Natural killer cell (primary cell): ENCODE measurements at regions not wholly inside any gene's neighbourhood (a gene's known extent, or its start where the extent isn't known, plus 50 kb on each side); places are given as distances from the start of the nearest gene placed in this dataset.

ENCODE experiments used
- ATAC-seq, 3 donors: fragments of 150-1000 bp in 2 of 3; fragments of 200-7000 bp in 1 of 3; cut with Tn5 transposase; 1 replicate in 1 of 3; 2 replicates in 2 of 3; pipeline ENCODE4 v1.10.0; 2021; ENCODE audit warnings: mild to moderate bottlenecking in 2 of 3, moderate library complexity in 2 of 3
- DNase-seq, 2 donors: peaks; one replicate each; pipeline versions ENCODE4 v3.0.0 to v3.0.0-alpha.2; 2013 to 2021; ENCODE audit warnings: mixed read lengths in 1 of 2
- H3K27ac ChIP-seq: one replicate; pipeline ENCODE4 v1.5.1; 2013; ENCODE audit warnings: mild to moderate bottlenecking, low read length
- H3K27me3 ChIP-seq: one replicate; pipeline ENCODE4 v1.6.1; 2013; ENCODE audit warnings: low read length; ENCODE audit not compliant: control insufficient read depth, insufficient read depth
- H3K36me3 ChIP-seq: one replicate; pipeline ENCODE4 v1.6.1; 2013; ENCODE audit warnings: low read length; ENCODE audit not compliant: control insufficient read depth, insufficient read depth
- H3K4me1 ChIP-seq: one replicate; pipeline ENCODE4 v1.6.1; 2013; ENCODE audit warnings: low read length; ENCODE audit not compliant: control insufficient read depth, insufficient read depth
- H3K4me3 ChIP-seq: one replicate; pipeline ENCODE4 v1.5.1; 2013; ENCODE audit warnings: low read length
- H3K9me3 ChIP-seq: one replicate; pipeline ENCODE4 v1.6.1; 2013; ENCODE audit warnings: low read length; ENCODE audit not compliant: control insufficient read depth, insufficient read depth
- H3K27ac Mint-ChIP-seq, 2 donors: one replicate each; pipeline ENCODE4 v1.8.0; 2022; ENCODE audit warnings: mild to moderate bottlenecking in 2 of 2, mixed read lengths in 2 of 2, moderate library complexity in 1 of 2
- H3K27me3 Mint-ChIP-seq, 2 donors: one replicate each; pipeline ENCODE4 v1.8.0; 2022; ENCODE audit warnings: low read depth in 2 of 2, mixed read lengths in 2 of 2
- H3K36me3 Mint-ChIP-seq: one replicate; pipeline ENCODE4 v1.8.0; 2022; ENCODE audit warnings: mixed read lengths
- H3K4me1 Mint-ChIP-seq, 2 donors: one replicate each; pipeline ENCODE4 v1.8.0; 2022; ENCODE audit warnings: mixed read lengths in 2 of 2
- H3K4me3 Mint-ChIP-seq: one replicate; pipeline ENCODE4 v1.8.0; 2022; ENCODE audit warnings: mild to moderate bottlenecking, moderate library complexity, mixed read lengths
- H3K9me3 Mint-ChIP-seq, 2 donors: one replicate each; pipeline ENCODE4 v1.8.0; 2022; ENCODE audit warnings: mixed read lengths in 2 of 2
- WGBS: methylation state at CpG from one replicate; pipeline ENCODE4 v1.1.7; 2013; ENCODE audit warnings: missing lambda C conversion rate; ENCODE audit not compliant: insufficient coverage; 5-methylcytosine and 5-hydroxymethylcytosine counted together
- intact Hi-C: fragments of 100-400 bp; cut with micrococcal nuclease; formaldehyde crosslinking; loops from one replicate; pipeline ENCODE4 v1.14.2; 2022
- TF ChIP-seq, protein P1 (sequence below): fragments of 200-600 bp; IDR thresholded peaks from one replicate; pipeline ENCODE4 v1.8.0; 2022; ENCODE audit warnings: antibody characterized with exemption

DNA sequence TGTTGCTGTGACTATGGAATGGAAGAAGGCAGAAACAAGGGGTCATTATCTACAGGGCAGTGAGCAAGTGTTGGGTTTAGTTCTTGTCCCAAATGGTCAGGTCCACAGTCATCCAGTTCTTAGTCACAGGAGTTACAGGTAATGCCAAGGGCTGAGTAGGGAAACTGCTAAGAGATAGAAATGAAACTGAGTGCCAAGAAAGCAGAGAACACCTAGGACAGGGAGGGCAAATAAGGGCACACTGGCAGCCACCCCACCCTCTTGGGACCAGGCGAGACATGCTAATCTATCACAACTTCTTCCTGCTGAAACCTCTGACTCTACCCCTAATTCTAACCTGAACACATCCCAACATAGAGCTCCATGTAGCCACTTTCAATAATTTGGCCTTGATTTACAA lies 103.2 kb downstream of the KLF4 start:
- no peaks in the 10 kb centered on the region for H3K4me1 ChIP-seq
- no peak for ATAC-seq
- TF ChIP-seq, protein P1, sequence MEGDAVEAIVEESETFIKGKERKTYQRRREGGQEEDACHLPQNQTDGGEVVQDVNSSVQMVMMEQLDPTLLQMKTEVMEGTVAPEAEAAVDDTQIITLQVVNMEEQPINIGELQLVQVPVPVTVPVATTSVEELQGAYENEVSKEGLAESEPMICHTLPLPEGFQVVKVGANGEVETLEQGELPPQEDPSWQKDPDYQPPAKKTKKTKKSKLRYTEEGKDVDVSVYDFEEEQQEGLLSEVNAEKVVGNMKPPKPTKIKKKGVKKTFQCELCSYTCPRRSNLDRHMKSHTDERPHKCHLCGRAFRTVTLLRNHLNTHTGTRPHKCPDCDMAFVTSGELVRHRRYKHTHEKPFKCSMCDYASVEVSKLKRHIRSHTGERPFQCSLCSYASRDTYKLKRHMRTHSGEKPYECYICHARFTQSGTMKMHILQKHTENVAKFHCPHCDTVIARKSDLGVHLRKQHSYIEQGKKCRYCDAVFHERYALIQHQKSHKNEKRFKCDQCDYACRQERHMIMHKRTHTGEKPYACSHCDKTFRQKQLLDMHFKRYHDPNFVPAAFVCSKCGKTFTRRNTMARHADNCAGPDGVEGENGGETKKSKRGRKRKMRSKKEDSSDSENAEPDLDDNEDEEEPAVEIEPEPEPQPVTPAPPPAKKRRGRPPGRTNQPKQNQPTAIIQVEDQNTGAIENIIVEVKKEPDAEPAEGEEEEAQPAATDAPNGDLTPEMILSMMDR, result no peak

More for the DNA sequence above, 103.2 kb downstream of the KLF4 start:
- H3K27ac ChIP-seq, result no peak overlapping the region
- no peaks in the 10 kb centered on the region for H3K9me3 Mint-ChIP-seq
- no peaks in the 10 kb centered on the region for H3K9me3 ChIP-seq
- no peaks in the 10 kb centered on the region for H3K36me3 ChIP-seq
- no peaks in the 10 kb centered on the region for H3K27me3 ChIP-seq
- no peak overlapping the region for H3K4me3 Mint-ChIP-seq
- intact Hi-C loops, result no loop called here
- no peak overlapping the region for H3K4me3 ChIP-seq
- H3K27me3 Mint-ChIP-seq, result peaks cover 17 to 26% of the 10 kb centered on the region in 2 donors
- 96% methylated on average over 1 of the region's 1 CpG for WGBS
- H3K36me3 Mint-ChIP-seq, result no peaks in the 10 kb centered on the region
- H3K27ac Mint-ChIP-seq, result no peak overlapping the region
- no peak for DNase-seq
- H3K4me1 Mint-ChIP-seq, result no peaks in the 10 kb centered on the region
